Dermis blood vessel endothelial cell (primary cell): ENCODE measurements at regions not wholly inside any gene's neighbourhood (a gene's known extent, or its start where the extent isn't known, plus 50 kb on each side); places are given as distances from the start of the nearest gene placed in this dataset.

Source experiments
- DNase-seq: peaks from one replicate; pipeline ENCODE4 v3.0.0; 2010

DNA sequence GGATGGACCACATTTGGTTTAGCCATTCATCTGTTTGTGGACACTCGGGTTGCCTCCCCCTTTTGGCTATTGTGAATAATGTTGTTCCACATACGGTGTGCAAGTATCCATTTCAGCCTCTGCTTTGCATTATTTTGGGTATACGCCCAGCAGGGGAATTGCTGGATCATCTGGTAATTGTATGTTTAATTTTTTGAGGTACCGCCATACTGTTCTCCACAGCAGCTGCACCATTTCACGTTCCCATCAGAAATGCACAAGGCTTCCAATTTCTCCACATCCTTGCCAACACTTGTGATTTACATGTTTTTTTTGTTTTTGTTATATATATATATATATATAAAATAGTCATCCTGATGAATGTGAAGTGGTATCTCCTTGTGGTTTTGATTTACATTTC lies 54.6 kb upstream of the TWIST2 start:
- no peak for DNase-seq

GRCh38 chr2:238793801-238794449 lies 54.0 kb upstream of the TWIST2 start:
- no peak for DNase-seq

DNA sequence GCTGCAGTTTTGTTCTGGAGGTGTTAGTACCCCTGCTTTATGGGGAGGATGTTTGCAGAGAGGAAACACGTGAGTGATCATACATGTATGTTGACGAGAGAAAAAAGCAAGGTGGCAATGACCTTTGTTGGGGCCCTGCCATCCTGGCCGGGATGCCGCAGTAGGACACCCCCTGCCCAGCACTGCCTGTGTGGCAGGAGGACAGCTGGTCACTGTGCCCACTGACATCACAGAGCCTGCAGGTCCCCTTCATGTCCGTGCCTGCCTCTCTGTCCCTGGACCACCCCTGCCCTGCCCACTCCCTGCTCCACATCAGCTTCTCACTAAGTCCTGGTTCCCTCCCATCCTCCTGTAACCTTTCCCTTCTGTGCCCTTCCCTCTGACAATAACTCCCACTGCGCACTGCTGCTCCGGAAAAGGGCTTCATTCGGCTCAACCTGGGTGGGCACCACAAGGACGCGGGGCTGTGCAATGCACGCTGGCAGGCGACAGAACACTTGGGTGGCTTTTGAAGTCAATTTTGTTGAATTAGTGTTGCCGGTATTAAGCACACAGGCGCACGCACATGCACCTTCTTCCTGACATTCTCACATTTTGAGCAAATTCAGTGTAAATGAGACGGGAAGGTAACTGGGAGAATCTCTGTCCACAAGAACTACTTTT lies 51.5 kb upstream of the TWIST2 start:
- DNase-seq = no peak

DNA sequence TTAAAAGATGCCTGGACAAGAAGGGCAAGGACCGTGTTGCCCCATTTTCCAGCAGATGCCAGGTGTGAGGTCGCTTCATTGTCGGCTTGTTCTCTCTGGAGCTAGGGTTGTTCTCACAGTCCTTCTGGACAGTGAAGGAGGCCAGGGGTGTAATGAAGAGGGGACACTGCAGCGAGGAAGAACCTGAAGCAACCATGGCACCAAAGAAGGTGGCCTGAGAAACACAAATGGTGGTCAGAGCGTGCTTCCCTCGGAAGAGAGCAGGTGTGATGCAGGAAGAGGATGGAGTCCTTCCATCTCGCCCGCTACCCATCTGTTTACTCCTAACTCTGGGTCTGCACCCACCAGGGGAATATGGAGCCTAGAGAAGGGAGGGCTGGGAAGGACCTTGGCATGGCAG lies 50.3 kb upstream of the TWIST2 start:
- DNase-seq = no peak
